ENCODE measurements at regions not wholly inside any gene's neighbourhood (a gene's known extent, or its start where the extent isn't known, plus 50 kb on each side); places are given as distances from the start of the nearest gene placed in this dataset.
A peak's percentile ranks its signal among the peaks of the same experiment; 100 is the strongest.
"Not testable (repeated sequence)": the region's sequence is repeated elsewhere in the genome, so short reads cannot be mapped to it uniquely, and the experiment has no call there.

GRCh38 chr21:38631676-38632075, 133.4 kb upstream of the ERG start:
- DNase-seq (ENCODE audit: low read depth in 1 of 2, low spot score in 1 of 2) = no peak
- H3K27ac ChIP-seq (replicated peaks) = no peak overlapping the region
- no peaks in the 10 kb centered on the region for H3K27me3 ChIP-seq (ENCODE audit: insufficient read depth, poor library complexity, severe bottlenecking)
- H3K4me3 ChIP-seq (replicated peaks; ENCODE audit: insufficient read depth, low read length) = no peak overlapping the region
- TF ChIP-seq CTCF (IDR thresholded peaks at IDR 0.05; ENCODE audit: insufficient read depth, low read length) (no peak), POLR2AphosphoS5 (IDR thresholded peaks at IDR 0.05; ENCODE audit: low read depth) (no peak), SPI1 (IDR thresholded peaks at IDR 0.05; ENCODE audit: borderline replicate concordance, low read depth) (no peak), GABPA (IDR thresholded peaks at IDR 0.05; ENCODE audit: low read depth) (no peak), REST (IDR thresholded peaks at IDR 0.05; ENCODE audit: insufficient replicate concordance, low read depth) (no peak)

- TF ChIP-seq POLR2AphosphoS5 (IDR thresholded peaks at IDR 0.05; ENCODE audit: low read depth) = no peak
- TF ChIP-seq CTCF (IDR thresholded peaks at IDR 0.05; ENCODE audit: insufficient read depth, low read length) = no peak
- TF ChIP-seq SPI1 (IDR thresholded peaks at IDR 0.05; ENCODE audit: borderline replicate concordance, low read depth) = no peak
- no peak for TF ChIP-seq REST (IDR thresholded peaks at IDR 0.05; ENCODE audit: insufficient replicate concordance, low read depth)
- no peak for TF ChIP-seq GABPA (IDR thresholded peaks at IDR 0.05; ENCODE audit: low read depth)
- no peak overlapping the region for H3K4me3 ChIP-seq (replicated peaks; ENCODE audit: insufficient read depth, low read length)
- no peak for DNase-seq (ENCODE audit: low read depth in 1 of 2, low spot score in 1 of 2)
- H3K27me3 ChIP-seq (ENCODE audit: insufficient read depth, poor library complexity, severe bottlenecking) = no peaks in the 10 kb centered on the region
- no peak overlapping the region for H3K27ac ChIP-seq (replicated peaks)
Measured at GRCh38 chr21:38637161-38637560, 138.9 kb upstream of the ERG start.

- H3K4me3 ChIP-seq (replicated peaks; ENCODE audit: insufficient read depth, low read length) = no peak overlapping the region
- H3K27ac ChIP-seq (replicated peaks) = no peak overlapping the region
- DNase-seq (ENCODE audit: low read depth in 1 of 2, low spot score in 1 of 2) = peak; percentile 13 to 46
- H3K27me3 ChIP-seq (ENCODE audit: insufficient read depth, poor library complexity, severe bottlenecking) = no peaks in the 10 kb centered on the region
- TF ChIP-seq GABPA (IDR thresholded peaks at IDR 0.05; ENCODE audit: low read depth) (no peak), CTCF (IDR thresholded peaks at IDR 0.05; ENCODE audit: insufficient read depth, low read length) (no peak), SPI1 (IDR thresholded peaks at IDR 0.05; ENCODE audit: borderline replicate concordance, low read depth) (peak; percentile 97)
Measured at GRCh38 chr21:38639571-38640354, 141.5 kb upstream of the ERG start.

GRCh38 chr21:38640355-38640742, 142.1 kb upstream of the ERG start:
- not testable (repeated sequence) for H3K27me3 ChIP-seq (ENCODE audit: insufficient read depth, poor library complexity, severe bottlenecking); DNase-seq (ENCODE audit: low read depth in 1 of 2, low spot score in 1 of 2); H3K4me3 ChIP-seq (replicated peaks; ENCODE audit: insufficient read depth, low read length); H3K27ac ChIP-seq (replicated peaks)
